Putamen (tissue), 1 donor: ENCODE measurements at regions not wholly inside any gene's neighbourhood (a gene's known extent, or its start where the extent isn't known, plus 50 kb on each side); places are given as distances from the start of the nearest gene placed in this dataset.

Experiments
- DNase-seq: peaks from one replicate; pipeline ENCODE4 v3.0.0-alpha.2; 2016; ENCODE audit warnings: low spot score

DNA sequence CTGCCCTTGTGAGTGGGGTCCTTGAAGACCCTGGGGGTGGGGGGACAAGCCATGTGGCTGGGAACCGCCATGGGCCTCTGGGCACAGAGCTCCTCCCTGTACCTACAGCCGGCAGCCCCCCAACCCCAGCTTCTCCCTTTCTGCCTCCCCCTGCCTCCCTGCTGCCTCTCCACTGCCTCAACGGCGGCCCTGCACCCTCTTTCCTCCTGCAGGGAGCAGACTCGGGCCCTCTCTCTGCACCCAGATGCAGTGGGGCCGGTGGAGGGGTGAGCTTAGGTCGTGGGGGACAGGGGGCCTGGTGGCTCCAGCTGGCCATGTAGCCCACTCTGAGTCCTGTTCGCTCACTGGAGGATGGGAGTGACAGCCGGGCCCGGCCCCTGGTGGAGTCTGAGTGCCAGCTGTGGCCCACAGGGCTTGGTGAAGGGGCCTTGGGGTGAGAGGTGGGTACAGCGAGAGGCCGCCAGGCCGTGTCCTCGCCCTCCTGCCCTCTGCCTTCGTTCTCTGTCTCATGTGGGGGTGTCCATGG, 139.3 kb upstream of the COL5A1 start:
- no peak for DNase-seq

DNA sequence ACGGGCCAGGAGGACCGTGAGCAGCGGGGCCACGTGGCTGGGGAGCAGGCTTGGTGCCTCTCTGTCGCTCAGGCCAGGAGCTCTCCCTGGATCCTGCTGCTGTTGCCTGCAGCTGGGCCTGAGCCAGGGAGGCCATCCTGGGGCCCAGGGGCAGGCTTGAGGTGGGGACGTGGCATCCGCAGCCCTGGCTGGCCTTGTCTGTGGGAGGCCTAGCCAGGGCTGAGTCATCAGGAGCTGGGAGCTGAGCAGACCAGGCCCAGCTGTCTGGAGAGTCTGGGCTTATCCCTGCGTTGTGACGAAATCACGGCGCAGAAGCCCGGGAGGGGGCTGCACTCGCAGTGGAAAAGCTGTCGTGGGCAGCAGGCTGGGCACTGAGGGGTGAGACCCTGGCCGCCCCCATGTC, 138.8 kb upstream of the COL5A1 start:
- no peak for DNase-seq

DNA sequence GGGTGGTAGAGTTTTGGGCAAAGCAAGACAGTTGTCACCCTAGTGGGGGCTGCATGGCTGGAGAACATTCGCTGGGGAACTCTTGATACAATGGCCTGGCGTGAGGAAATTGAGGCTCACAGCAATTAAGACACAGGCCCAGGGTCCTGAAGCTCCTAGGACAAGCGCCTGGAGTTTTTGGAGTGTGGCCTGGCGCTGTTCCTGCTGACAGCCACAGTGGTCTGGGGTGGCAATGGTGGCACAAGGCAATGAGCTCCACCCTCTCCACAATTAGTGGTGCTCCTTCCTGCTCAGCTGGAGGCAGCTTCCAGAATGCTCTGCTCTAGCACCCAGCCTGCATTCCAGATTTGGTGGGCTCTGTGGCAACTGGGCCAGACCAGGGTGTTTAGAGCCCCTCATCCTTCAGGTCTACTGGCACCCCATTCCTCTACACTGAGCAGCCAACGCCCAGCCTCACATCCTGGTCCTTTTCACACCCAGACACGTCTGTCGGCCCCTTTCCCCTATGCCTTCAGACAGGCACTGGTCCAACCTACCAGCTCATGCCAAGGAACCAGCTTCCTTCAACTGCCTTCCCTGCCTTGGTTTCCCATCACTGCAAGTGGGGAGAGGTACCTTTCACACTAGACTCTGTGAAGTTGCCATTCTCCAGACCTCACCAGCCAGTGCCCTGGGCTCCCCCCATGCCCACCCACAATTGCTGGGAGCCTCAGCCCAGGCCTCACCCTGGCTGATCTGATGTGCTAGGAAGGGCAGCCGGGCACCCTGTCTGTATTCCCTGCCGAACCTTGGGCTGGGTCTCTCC, 138.1 kb upstream of the COL5A1 start:
- no peak for DNase-seq

DNA sequence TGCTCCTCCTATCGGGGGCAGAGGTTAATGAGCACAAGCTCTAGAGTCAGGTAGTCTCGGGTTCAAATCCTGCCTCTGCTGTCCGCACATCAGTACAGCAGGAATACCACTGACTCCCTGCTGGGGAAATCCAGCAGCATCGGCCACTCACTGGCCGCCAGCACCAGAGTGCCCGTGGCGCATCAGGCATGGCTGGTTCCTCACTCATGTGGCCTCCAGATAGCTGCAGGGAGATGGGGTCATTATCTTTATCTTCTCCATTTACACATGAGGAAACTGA, 137.6 kb upstream of the COL5A1 start:
- DNase-seq: no peak

DNA sequence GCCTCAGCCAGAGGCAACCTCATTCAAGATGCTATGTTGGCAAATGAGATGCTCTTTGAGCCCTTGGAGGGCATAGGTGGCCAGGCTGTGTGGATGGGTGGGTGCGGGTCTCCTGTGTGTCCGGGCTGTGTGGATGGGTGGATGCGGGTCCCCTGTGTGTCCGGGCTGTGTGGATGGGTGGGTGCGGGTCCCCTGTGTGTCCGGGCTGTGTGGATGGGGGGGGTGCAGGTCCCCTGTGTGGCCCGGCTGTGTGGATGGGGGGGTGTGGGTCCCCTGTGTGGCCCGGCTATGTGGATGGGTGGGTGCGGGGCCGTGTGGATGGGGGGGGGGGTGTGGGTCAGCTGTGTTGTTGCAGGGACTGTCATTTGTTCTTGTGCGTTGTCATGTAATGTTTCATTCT, 136.6 kb upstream of the COL5A1 start:
- no peak for DNase-seq

DNA sequence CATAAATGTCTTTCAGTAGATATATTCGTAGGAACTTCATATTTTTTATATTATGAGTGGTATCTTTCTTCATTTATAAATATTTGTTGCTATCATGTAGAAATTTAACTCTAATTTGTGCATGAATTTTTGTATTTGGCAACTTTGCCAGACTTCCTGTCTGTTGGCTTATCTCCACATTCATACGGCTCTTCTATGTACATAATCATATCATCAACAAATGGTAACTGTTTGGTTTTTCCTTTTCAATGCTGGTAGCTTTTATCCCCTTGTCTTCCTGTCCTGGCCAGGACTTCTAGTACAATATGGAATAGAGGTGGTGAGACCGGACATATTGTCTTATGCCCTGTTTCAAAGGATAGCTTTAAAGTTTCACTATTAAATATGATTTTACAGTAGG, 132.3 kb upstream of the COL5A1 start:
- DNase-seq: no peak

DNA sequence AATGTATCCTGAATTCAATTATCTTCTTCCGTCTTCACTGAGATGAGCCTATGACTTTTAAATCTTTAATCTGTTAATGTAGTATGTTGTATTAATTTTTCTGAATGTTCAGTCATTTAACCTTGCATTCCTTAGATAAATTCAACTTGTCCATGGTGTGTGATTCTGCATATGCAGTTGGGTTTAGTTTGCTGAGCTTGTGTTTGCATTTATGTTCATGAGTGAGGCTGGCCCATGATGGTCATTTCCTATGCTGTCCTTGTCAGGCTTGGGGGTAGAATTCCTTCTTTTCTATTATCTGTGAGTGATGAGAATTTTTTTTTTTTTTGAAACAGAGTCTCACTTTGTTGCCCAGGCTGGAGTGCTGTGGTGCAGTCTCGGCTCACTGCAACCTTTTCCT, 131.8 kb upstream of the COL5A1 start:
- no peak for DNase-seq

DNA sequence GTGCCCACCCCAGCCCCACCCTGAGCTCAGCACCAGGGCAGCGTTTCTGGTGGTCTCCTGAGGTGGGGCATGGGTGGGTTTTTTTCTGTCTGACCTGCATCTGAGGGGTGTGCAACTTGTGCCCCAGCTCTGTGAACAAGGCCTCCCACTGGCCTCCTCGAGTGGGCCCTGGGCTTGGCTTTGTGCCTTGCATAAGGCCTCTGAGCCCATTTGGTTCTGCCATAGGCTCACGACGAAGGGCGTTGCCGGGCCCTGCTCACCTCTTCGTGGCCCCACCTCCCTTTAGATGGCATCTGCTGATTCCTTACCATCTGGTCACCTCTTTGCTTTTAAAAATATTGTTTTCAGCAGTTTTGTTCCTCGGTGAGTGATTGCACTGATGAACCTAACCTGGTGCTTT, 127.1 kb upstream of the COL5A1 start:
- no peak for DNase-seq

DNA sequence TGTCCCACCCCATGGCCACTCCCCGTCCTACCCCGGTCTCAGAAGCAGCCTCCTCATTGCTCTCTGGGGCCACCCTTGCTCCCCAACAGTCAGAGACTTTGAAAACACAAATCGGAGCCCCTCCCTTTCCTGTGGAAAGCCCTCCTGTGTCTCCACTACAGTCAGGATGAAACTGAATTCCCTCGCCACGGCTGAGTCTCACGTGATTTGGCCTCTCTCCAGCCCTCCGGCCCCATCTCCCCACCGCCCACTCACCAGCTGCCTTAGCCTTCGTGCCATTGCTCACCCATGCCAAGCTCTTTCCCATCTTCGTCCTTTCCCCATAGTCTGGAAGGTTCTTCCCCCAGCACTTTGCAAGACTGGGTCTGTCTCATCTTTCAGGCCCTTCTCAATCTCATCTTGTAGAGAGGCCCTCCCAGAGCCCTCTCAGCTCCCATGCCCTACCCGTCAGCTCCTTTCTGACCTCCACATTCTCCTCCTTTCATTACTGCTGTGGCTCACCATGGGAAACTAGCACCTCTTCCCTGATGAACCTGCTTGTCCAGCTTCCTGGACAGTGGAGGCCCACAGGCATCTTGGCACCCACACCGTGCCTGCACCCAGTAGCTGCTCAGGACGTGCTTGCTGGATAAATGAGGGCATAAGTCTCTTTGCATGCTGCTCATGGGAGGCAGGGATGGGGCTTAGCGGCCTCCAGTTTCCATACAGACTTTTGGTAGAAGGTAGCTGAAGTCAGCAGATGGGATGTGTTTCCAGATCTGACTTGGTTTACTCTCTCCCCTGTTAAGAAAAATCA, 126.4 kb upstream of the COL5A1 start:
- no peak for DNase-seq

DNA sequence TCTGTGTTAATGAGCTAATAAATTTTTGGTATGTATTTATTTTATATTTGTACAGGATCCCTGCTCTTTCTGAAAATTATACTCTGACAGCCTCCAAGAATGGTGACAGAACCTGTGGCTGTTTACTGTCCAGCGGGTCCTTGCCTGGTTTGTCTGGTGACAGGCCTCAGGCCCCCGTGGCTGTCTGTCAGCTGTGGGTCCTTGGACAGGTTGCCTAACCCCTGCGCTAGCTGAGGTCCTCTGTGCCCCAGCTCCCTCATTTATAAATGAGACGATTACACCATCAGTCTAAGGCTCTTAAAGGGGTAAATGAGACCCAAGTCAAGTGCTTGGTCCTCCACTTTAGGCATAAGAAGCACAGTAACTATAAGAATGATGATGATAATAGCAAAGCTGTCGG, 125.1 kb upstream of the COL5A1 start:
- no peak for DNase-seq

DNA sequence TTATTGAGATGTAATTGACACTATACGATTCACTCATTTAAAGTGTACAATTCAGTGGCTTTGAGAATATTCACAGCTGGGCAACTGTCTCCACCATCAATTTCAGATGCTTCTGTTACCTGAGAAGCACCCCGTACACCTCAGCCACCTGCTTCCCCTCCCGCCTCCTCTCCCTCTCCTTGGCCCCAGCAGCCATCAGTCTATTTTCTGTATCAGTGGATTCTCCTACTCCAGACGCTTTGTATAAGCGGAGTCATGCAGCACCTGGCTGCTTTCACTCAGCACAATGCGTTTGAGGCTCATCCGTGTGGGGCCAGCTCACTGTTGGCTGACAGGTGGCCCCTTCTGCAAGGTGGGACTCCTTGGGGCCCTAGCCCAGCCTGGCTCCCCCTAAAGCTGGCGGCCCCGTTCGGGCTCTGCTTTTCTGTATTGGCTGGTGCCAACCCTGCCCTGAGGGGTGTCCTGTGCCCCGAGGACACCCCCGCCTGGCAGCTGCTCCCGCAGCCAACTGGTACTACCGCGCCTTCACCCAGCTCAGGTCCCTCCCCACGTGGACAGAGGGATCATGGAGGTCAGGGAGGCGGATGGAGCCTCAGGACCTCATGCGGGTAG, 124.4 kb upstream of the COL5A1 start:
- no peak for DNase-seq

DNA sequence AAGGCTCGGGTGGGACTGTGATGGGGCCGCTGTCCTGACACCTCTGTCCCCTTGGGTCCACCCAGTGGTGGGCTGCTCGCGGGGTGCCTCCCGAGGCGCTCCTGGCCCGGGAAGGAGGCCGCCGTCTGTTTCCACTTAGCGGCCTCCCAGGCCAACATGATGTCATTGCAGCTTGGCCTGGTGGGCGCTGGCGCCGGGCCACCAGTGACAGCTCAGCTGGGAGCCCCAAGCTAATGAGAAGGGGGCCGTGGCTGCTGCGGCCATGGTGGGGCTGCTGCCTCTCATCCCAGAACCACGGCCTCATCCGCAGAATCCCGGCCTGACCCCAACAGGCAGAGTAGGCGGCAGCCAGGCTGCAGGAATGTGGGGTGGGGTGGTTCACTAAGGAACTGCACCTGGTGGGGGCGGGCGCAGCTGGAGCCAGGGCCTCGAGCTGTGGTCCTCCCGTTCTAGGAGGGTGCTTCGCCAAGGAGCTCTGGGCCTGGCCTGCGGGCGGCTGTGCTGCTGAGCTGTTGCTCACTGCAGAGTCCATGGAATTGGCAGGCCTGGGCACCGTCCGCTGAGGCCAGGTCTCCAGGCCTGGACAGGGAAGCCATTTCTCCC, 123.5 kb upstream of the COL5A1 start:
- DNase-seq: no peak

DNA sequence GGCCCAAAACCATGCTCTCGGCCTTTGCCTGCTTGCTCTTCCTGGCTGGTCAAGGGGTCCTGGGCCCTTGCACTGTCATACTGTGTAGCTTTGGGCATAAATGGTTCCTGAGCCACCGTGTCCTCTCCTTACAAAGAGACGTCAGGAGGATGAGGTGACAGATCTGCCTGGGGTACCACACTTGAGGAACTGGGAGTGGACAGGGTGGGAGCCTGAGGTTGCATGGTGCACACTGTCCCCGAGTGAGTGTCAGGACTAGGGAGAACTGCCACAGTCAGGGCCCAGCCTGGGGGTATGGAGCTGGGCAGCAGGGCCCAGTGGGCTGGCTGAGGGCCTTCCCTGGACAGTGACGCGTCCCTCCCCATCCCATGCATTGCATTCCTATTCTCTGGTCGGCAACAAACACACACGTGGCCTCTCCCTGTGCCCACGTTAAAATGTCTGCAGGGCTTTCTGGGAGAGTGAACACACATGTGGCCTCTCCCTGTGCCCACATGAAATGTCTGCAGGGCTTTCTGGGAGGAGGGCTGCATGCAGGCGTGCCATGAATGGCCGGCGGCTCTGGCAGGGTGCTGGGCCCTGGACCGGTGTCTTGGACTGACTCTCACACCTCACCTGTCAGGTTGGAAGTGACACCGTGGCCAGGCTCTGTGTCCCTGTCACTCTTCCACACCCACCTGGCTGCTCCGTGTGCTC, 122.1 kb upstream of the COL5A1 start:
- no peak for DNase-seq

DNA sequence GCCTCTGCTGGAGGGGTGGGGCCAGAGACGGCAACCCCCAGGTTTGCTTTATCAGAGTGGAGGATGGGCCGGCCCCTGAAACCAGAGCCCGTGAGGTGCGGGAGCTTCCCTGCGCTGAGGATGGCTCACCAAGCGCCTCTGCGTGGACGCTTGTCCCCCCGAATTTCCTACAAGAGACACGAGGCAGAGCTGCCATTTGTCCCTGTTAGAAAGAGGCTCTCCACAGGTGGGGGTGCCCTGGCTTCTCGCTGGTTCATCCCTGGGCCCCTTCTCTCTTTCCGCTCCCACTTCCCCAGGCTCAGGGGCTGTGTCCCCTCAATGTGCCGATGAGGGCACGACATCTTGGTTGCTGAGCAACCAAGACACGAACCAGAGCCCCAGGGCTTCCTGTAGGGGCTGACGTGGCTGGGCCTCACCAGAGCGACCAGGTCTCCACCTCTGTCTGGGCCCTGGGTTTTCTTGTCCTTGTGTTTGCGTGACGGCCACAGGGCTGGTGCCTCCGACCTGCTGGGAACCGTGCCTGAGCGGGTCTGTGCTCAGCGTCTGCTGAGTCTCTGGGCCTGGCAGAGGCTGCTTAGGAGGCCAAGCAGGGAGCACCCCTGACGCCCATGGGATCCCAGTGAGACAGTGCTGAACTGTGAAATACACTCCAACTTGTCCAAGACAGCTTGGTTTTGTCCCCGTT, 119.6 kb upstream of the COL5A1 start:
- DNase-seq: no peak

DNA sequence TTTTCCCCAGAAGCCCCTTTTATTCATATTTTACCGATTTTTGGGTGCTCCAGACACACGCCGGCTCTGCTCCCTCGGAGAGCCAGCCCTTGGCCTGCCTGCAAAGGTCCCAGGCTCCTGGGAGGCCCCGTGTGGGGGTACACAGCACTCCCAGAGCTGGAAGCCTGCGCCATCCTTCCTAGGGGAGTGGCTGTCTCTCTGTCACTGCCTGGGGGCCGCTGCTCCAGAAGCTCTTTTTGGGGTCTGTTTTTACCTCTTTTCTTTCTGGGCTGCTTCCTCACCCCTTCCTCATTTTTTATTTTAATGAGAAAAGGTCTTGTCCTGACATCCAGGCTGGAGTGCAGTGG, 119.1 kb upstream of the COL5A1 start:
- DNase-seq: no peak

DNA sequence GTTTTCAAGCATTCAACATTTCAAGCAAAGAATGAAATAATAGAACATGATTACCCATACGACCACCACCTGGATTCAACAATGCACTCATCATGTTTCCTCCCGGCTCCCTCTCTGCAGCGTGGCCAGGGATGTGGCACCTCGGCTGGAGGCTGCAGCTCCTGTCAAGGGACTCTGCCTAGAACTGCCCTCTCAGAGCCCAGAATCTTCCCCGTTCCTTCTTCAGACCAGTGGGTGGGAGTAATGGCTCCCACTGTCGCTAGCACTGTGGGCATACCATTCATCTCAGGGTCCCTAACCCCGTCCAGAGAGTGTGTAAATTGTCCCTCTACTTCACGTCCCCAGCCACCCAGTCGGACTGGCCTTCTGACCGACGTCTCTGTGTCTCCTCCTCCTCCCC, 118.6 kb upstream of the COL5A1 start:
- no peak for DNase-seq

DNA sequence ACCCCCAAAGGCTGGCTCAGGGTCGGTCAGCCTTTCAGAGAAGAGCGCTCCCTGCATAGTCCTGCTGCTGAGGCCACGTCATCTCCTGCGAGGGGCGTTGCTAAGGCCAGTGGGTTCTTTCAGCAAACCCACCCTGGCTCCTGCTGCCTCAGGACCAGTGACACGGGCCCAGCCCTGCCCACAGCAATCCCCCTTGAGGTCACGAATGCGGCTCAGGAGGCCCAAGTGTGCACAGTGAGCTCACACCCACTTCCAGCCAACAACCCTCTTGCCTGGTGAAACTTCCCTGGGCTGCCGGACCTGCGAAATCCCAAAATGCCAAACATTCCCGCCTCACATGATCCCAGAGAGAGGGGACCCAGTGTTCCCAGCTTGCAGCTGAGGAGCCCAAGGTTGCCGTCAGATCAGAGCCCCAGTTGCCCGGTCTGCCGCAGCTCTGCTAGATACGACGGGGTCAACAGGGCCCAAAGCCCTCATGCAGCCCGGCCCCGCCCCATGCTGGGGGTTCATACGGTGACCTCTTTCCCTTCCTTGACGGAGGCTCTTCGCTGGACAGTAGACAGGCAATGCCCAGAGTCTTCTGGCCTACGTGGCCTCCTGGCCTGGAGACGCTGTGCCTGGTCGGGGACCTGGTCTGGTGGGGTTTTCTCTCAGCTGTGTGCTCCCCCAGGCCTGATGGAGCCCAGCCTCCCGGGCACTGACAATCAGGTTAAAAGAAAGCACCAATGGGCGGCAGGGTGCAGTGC, 116.4 kb upstream of the COL5A1 start:
- DNase-seq: no peak

DNA sequence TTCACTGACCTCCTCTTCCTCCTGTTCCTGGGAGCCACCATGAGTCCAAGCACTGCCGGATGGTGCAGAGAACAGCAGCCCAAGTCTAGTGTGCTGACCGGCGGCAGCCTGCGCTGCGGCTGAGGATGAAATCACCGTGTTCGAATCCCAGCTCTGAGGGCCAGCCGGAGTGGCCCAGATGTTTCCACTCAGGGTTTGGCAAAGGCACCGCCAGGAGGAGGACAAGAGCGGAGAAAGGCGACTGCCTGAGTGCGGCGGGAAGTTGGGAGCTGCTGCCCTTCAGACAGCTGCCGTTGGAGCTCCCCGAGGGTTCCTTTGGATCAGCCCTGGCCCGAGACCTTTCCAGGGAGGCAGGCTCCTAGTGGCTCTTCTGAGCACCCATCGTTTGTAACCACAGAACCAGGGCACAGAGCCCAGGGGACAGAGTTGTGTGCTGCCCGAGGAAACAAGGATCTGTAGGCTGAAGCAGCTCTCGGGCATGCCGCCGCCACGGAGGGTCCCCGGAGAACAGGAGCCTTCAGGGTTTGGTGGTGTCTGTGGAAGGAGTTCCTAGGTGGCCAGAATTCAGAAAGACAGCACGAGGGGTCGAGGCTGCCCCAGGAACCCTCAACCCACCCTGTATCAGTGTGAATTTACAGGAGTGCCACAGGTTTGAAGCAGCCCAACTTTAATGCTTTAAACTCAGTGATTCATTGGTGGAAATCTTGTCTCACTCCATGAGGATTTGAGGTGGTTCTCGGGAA, 115.6 kb upstream of the COL5A1 start:
- DNase-seq: no peak

DNA sequence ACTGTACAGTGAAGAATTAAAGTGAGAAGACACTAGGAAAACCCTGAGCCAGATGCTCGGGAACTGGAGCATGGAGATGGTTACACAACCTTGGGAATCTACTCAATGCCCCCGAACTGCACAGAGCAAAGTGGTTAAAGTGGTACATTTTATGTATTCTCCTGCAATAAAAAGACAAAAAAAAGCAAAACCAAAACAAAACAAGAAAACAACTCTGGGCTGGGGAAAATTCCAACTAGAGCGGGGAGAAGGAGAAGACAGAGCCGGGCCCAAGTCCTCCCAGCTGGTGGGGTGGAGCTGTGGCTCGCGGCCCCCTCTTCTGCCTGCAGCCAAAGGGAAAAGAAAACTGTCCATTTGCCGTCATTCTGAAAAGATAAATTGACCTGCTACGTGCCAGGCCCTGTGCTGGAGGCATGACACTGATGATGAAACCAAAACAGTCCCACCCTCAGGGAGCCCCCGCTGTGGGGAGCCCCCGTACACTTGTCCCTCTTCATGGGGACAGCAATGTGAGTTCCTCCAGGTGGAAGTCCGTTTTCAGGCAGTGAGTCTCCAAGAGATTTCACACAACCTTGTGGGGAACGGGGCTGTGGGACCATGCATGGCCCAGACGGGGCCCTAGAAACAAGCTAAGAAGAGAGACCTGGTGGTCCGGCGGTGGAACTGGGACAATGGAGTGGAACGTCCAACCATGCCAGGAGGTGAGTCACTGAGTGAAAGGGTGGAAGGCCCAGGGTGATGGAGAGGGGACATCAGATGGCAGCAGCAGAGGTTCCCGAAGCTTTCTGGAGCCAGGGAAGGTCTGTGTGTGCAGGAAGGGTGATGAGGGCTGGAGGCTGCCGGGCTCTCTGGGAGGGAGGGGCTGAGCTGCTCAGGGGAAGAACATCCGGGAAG, 114.8 kb upstream of the COL5A1 start:
- no peak for DNase-seq
